Esophagus squamous epithelium (tissue), 4 donors: ENCODE measurements at regions not wholly inside any gene's neighbourhood (a gene's known extent, or its start where the extent isn't known, plus 50 kb on each side); places are given as distances from the start of the nearest gene placed in this dataset.

Experiments used
- CTCF ChIP-seq, 6 experiments: fragments of 450-650 bp in 4 of 6; fragments of 200-600 bp in 2 of 6; sonication (generic) in 2 of 6; IDR thresholded peaks; one replicate each; pipeline ENCODE4 v1.5.1; 2016 to 2019; ENCODE audit warnings: antibody characterized with exemption in 6 of 6, mild to moderate bottlenecking in 4 of 6, moderate library complexity in 4 of 6
- POLR2A ChIP-seq, 4 donors: fragments of 450-650 bp; IDR thresholded peaks; one replicate each; pipeline ENCODE4 v1.6.1; 2017; ENCODE audit warnings: antibody characterized with exemption in 4 of 4, mild to moderate bottlenecking in 4 of 4, moderate library complexity in 3 of 4

GRCh38 chr14:104446611-104447010 is 133.0 kb upstream of the C14orf180 start:
- no peak for TF ChIP-seq CTCF (IDR thresholded peaks at IDR 0.05)
- no peak for TF ChIP-seq POLR2A (IDR thresholded peaks at IDR 0.05)
